ENCODE measurements at regions not wholly inside any gene's neighbourhood (a gene's known extent, or its start where the extent isn't known, plus 50 kb on each side); places are given as distances from the start of the nearest gene placed in this dataset.

GRCh38 chr4:67020438-67020797, 524.9 kb downstream of the CENPC start:
- no TSS peak for BruUV-seq (replicated peaks)
- no peak for DNase-seq (ENCODE audit: low spot score)
- H3K36me3 ChIP-seq (ENCODE audit: insufficient read depth, low read length, poor library complexity, severe bottlenecking) = no peaks in the 10 kb centered on the region
- POLR2A ChIA-PET (ENCODE audit: low non-redundant PET) = no interaction called here
- CTCF ChIA-PET = no interaction called here
- no peaks in the 10 kb centered on the region for H3K9me3 ChIP-seq (ENCODE audit: low read depth, low read length, poor library complexity, severe bottlenecking)
- intact Hi-C loops (cut with micrococcal nuclease; ENCODE audit: unreplicated experiment) = no loop called here
- H3K27me3 ChIP-seq (replicated peaks; ENCODE audit: insufficient read depth, low read depth, low read length, poor library complexity) = no peaks in the 10 kb centered on the region
- H3K4me1 ChIP-seq (ENCODE audit: insufficient read depth, low read length, poor library complexity, severe bottlenecking) = no peaks in the 10 kb centered on the region
- no peak overlapping the region for H3K27ac ChIP-seq (ENCODE audit: low read depth, low read length, poor library complexity, severe bottlenecking)
- H3K4me3 ChIP-seq (ENCODE audit: low read depth, low read length, poor library complexity, severe bottlenecking) = no peak overlapping the region
- TF ChIP-seq EZH2 (IDR thresholded peaks at IDR 0.05; ENCODE audit: borderline replicate concordance, low read depth, low read length, poor library complexity, severe bottlenecking) (no peak), CTCF (conservative IDR thresholded peaks at IDR 0.05; ENCODE audit: low read depth, low read length) (no peak)

- DNase-seq (ENCODE audit: low spot score) = peak; percentile 30
- intact Hi-C loops (cut with micrococcal nuclease; ENCODE audit: unreplicated experiment) = no loop called here
- Histone ChIP-seq H3K4me3 (ENCODE audit: low read depth, low read length, poor library complexity, severe bottlenecking) (no peak overlapping the region), H3K36me3 (ENCODE audit: insufficient read depth, low read length, poor library complexity, severe bottlenecking) (no peaks in the 10 kb centered on the region), H3K4me1 (ENCODE audit: insufficient read depth, low read length, poor library complexity, severe bottlenecking) (no peaks in the 10 kb centered on the region), H3K9me3 (ENCODE audit: low read depth, low read length, poor library complexity, severe bottlenecking) (no peaks in the 10 kb centered on the region), H3K27me3 (replicated peaks; ENCODE audit: insufficient read depth, low read depth, low read length, poor library complexity) (no peaks in the 10 kb centered on the region), H3K27ac (ENCODE audit: low read depth, low read length, poor library complexity, severe bottlenecking) (no peak overlapping the region)
- CTCF ChIA-PET = no interaction called here
- TF ChIP-seq EZH2 (IDR thresholded peaks at IDR 0.05; ENCODE audit: borderline replicate concordance, low read depth, low read length, poor library complexity, severe bottlenecking) = no peak
- TF ChIP-seq CTCF (conservative IDR thresholded peaks at IDR 0.05; ENCODE audit: low read depth, low read length) = no peak
- BruUV-seq (replicated peaks) = no TSS peak
- POLR2A ChIA-PET (ENCODE audit: low non-redundant PET) = no interaction called here
These were observed 525.4 kb downstream of the CENPC start for GRCh38 chr4:67019686-67020437.

GRCh38 chr4:67014592-67014991, 530.7 kb downstream of the CENPC start:
- ChIA-PET CTCF (no interaction called here), POLR2A (ENCODE audit: low non-redundant PET) (no interaction called here)
- Histone ChIP-seq H3K4me3 (ENCODE audit: low read depth, low read length, poor library complexity, severe bottlenecking) (no peak overlapping the region), H3K27ac (ENCODE audit: low read depth, low read length, poor library complexity, severe bottlenecking) (no peak overlapping the region), H3K27me3 (replicated peaks; ENCODE audit: insufficient read depth, low read depth, low read length, poor library complexity) (no peaks in the 10 kb centered on the region), H3K9me3 (ENCODE audit: low read depth, low read length, poor library complexity, severe bottlenecking) (no peaks in the 10 kb centered on the region), H3K36me3 (ENCODE audit: insufficient read depth, low read length, poor library complexity, severe bottlenecking) (no peaks in the 10 kb centered on the region), H3K4me1 (ENCODE audit: insufficient read depth, low read length, poor library complexity, severe bottlenecking) (no peaks in the 10 kb centered on the region)
- no peak for TF ChIP-seq CTCF (conservative IDR thresholded peaks at IDR 0.05; ENCODE audit: low read depth, low read length)
- no peak for TF ChIP-seq EZH2 (IDR thresholded peaks at IDR 0.05; ENCODE audit: borderline replicate concordance, low read depth, low read length, poor library complexity, severe bottlenecking)
- intact Hi-C loops (cut with micrococcal nuclease; ENCODE audit: unreplicated experiment) = no loop called here
- no peak for DNase-seq (ENCODE audit: low spot score)
- BruUV-seq (replicated peaks) = no TSS peak
